HG02870 (cell line): ENCODE measurements at regions not wholly inside any gene's neighbourhood (a gene's known extent, or its start where the extent isn't known, plus 50 kb on each side); places are given as distances from the start of the nearest gene placed in this dataset.

Experiments used
- ATAC-seq: cut with Tn5 transposase; IDR thresholded peaks from one replicate; pipeline ENCODE4 v1.9.1; 2021; ENCODE audit warnings: mild to moderate bottlenecking, moderate library complexity; ENCODE audit not compliant: unreplicated experiment

DNA sequence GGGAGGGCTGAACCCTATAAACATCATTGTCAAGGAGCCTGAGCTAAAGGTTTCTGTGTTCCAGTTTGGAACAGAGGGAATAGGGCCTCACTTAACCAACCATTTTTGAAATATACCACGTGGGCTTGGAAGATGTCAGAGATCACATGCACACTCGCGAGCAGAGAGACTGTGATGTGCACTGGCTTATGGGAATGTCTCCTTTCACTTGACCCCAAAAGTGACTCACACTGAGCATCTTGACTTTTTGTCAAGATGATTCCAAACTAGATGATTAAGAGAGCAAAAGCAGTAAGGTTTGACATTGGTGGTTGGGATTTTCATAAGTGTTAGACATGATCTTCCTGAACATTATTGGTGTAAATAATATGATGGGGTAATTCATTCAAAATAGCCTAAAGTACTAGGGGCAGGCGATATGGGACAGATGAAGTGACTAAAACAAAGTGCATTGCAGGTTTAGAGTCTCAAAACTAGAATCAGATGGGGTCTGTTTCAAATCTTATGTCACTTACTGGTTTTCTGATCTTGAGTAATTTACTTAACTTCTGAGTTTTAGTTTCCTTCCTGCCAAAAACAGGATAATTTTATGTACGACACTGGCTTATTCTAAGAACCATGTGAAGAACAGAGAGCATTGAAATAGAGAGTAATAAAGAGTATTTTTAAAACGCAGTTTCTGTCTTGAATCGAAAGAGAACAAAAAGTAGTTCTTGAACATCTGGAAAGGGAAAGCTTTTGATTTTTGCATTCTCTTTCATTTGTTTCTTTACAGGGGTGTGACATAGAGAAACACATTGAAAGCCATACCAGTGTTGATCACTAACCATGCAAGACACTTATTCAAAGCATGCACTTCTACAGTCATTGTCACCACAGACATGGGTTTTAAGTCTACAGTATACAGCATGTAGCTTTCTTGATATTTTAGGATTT is 383.0 kb downstream of the DIRAS2 start:
- peak; percentile 72 for ATAC-seq

DNA sequence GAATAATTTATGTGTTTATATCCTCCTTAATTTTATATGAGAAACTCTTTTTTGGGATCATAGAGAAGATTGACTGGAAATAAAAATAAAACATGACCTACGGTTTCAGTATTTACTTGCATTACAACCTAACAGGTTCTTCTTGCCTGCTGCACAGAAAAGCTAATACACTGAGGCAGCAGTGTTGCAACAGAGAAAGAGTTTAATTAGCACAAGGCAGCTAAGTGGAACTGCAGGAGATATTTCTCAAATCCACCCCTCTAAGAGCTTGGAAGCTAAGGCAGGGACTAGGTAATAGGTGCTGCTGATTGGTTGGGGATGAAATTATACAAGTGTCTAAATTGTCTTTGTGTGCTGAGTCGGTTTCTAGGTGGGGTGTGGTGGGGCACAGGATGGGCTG is 380.9 kb downstream of the DIRAS2 start:
- no peak for ATAC-seq

GRCh38 chr9:90268613-90269012 is 374.0 kb downstream of the DIRAS2 start:
- ATAC-seq: no peak

GRCh38 chr9:90271707-90272106 is 370.9 kb downstream of the DIRAS2 start:
- no peak for ATAC-seq

- ATAC-seq: no peak
Measured at GRCh38 chr9:90274725-90275124, 367.9 kb downstream of the DIRAS2 start.

- no peak for ATAC-seq
Measured at GRCh38 chr9:90285946-90286345, 356.7 kb downstream of the DIRAS2 start.

DNA sequence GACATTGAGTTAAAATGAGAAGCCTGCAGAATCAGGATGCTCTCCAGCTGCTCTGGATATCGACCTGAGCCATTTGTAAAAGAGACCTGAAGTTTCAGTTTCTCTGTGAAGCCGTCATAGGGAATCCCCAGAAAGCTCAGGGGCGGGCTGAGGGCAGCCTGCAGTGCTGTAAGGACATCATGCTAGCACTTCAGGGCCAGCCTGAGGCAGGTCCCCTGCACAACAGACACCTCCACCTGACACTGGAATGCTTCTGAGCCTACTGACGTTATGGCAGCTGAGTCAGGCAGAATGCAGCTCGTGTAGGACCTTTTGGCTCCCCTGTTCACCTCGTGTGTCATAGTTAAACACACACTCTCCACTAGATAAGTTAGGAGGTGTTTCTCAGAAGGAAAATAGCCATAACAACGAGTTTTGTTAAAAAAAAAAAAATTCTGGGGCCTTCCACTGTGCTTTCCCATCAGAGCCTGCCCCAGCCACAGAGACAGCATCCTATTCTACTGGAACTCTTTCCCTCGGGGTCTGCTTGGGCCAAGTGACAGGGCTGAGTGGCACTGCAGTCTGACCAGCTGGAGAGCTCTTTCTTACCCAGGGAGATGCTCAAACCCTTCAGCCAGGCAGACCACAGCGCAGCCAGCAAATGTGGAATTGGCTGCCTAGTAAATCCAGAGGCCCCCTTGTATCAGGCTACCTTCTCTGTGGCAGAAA is 354.9 kb downstream of the DIRAS2 start:
- ATAC-seq: peak; percentile 95

- ATAC-seq: no peak
Measured at GRCh38 chr9:90288275-90288639, 354.4 kb downstream of the DIRAS2 start.

DNA sequence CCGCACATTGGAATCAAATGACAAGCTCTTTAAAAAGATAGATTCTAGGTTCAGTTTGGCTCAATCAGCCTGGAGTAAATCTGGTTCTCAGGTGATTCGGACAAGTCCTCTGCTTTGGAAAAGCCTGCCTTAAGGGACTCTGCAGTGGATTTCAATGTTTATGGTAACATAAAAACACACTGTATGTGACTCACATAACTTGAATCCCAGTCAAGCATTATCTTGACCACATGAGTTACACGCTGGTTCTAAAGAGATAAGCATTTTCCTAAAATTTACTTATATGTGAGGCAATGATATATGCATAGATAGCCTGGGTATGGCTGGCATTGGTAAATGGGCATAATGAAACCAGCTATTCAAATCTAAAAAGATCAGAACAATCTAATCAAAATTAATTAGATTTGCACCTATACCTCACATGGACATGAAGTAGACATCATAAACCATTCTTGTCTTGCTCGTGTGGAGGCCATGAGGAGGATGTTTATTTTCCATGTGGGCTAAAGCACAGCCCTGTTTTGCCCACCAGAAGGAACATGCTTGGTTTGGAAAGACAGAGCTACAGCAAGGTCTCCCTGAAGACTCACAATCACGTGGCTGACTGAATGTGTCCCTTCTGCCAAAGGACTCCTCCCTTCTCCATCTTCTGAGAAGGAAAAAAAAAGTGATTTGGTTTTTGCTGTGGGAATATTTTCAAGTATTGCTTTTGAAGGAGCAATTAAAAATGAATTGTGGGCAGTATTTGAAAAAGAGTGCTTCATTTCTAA is 351.7 kb downstream of the DIRAS2 start:
- ATAC-seq: no peak

- no peak for ATAC-seq
Measured at GRCh38 chr9:90296539-90296938, 346.1 kb downstream of the DIRAS2 start.

DNA sequence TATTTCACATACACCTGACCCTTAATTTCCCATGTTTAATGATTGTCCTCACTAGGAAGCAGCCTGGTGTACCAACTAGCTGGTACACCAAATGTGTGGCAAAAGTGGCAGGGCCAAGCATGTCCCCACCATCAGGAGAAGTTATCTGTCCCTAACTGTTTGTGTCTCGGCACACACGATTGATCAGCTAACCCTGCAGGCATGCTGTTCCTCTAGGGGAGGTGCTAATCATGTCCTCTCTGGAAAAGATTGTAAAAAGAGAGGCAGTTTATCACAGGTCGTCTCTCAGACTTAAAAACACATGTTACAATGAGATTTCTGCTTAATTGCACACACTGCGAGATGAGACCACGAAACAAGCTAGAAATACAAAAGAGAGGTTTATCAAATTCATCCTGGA is 342.7 kb downstream of the DIRAS2 start:
- no peak for ATAC-seq

- no peak for ATAC-seq
Measured at GRCh38 chr9:90300611-90301276, 341.9 kb downstream of the DIRAS2 start.

GRCh38 chr9:90301277-90301653 is 341.4 kb downstream of the DIRAS2 start:
- no peak for ATAC-seq

- no peak for ATAC-seq
Measured at GRCh38 chr9:90303655-90304054, 339.0 kb downstream of the DIRAS2 start.

DNA sequence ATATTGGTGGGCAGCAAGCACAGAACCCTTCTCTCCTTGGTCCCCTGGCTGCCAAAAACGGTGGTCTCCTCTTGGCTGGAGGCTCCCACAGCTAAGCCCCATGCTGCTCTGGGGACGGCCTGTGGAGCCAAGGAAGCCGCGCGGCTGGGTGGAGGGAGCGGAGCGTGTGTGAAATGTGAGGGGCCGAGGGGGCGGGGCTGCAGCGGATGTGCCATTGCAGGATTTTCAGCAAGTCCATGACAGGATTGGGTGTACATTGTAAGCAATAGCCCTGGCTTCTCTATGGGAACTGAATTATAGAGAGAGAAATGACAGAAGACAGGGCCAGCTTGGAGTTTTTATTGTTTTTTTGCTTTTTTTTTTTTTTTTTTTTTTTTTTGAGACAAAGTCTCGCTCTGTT is 336.5 kb downstream of the DIRAS2 start:
- ATAC-seq: no peak

- no peak for ATAC-seq
Measured at GRCh38 chr9:90307167-90307833, 335.3 kb downstream of the DIRAS2 start.

- ATAC-seq: no peak
Measured at GRCh38 chr9:90307891-90308290, 334.7 kb downstream of the DIRAS2 start.

DNA sequence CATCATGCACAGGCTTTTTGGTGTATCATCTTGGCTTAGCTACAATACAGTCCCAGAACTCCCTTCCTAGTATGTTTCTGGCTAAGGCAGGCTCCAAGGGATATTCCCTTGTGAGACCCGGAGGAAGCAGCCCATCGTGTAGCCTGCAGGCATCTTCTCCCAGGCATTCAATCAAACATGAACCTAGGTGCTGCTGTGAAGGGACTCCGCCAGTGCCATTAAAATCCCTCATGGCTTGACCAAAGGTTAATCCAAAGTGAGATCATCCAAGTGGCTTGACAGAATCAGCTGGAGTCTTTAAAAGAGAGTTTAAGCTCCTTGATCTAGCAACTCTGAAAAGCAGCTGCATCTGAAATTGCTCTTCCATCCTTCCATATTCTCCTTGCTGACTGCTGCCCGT is 333.9 kb downstream of the DIRAS2 start:
- ATAC-seq: no peak

- ATAC-seq: no peak
Measured at GRCh38 chr9:90309809-90310520, 332.7 kb downstream of the DIRAS2 start.

DNA sequence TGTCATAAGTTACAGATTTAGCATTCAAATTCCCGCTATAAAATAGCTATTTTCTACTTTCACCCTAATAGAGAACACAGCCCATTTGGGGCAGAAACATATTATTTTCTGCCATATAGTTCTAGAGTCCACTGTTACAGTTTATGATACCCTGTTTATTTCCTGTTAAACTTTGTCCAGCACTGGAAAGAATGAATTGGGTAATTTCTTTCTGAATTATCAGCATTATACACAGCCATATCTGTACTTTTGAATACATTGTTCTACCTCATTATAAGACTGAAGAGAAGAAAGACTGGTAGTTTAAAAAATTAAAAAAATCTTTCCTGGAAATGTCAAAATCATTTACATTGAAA is 332.1 kb downstream of the DIRAS2 start:
- no peak for ATAC-seq
